HepG2 (cell line): ENCODE measurements at regions not wholly inside any gene's neighbourhood (a gene's known extent, or its start where the extent isn't known, plus 50 kb on each side); places are given as distances from the start of the nearest gene placed in this dataset.

Experiments used
- EED ChIP-seq: sonication (generic); formaldehyde crosslinking; IDR thresholded peaks from 2 replicates; pipeline ENCODE4 v1.5.0; 2020; ENCODE audit warnings: mild to moderate bottlenecking, missing genetic modification reagents
- ETV5 ChIP-seq: IDR thresholded peaks from 2 replicates; pipeline ENCODE4 v1.6.1; 2018; ENCODE audit warnings: missing biosample characterization, missing genetic modification reagents, inconsistent platforms, borderline replicate concordance
- EZH2 ChIP-seq: conservative IDR thresholded peaks from 2 replicates; pipeline ENCODE4 v1.6.1; 2012; ENCODE audit warnings: mild to moderate bottlenecking, low read depth, low read length, moderate library complexity
- JUNB ChIP-seq: sonication (generic); formaldehyde crosslinking; IDR thresholded peaks from 2 replicates; pipeline ENCODE4 v1.8.0; 2022; ENCODE audit warnings: missing genetic modification reagents, mild to moderate bottlenecking, borderline replicate concordance
- JUND ChIP-seq: sonication (generic); formaldehyde crosslinking; IDR thresholded peaks from 2 replicates; pipeline ENCODE4 v1.8.0; 2022; ENCODE audit warnings: mild to moderate bottlenecking, missing genetic modification reagents
- KLF15 ChIP-seq: sonication (generic); formaldehyde crosslinking; IDR thresholded peaks from 2 replicates; pipeline ENCODE4 v1.8.1; 2023; ENCODE audit warnings: borderline replicate concordance, mild to moderate bottlenecking, inconsistent platforms, missing genetic modification reagents, mixed read lengths
- REPIN1 ChIP-seq: sonication (generic); formaldehyde crosslinking; IDR thresholded peaks from 2 replicates; pipeline ENCODE4 v1.8.0; 2022; ENCODE audit warnings: missing genetic modification reagents, low read depth, mild to moderate bottlenecking, borderline replicate concordance
- SOX5 ChIP-seq: IDR thresholded peaks from 2 replicates; pipeline ENCODE4 v1.6.1; 2016; ENCODE audit warnings: borderline replicate concordance
- USF2 ChIP-seq, 2 experiments: sonication (generic) in 1 of 2; formaldehyde crosslinking in 1 of 2; IDR thresholded peaks; 2 replicates each; pipeline versions ENCODE4 v1.5.1 to v1.6.1; 2011 to 2020; ENCODE audit warnings: borderline replicate concordance in 1 of 2, low read depth in 1 of 2, low read length in 1 of 2, mild to moderate bottlenecking in 1 of 2, missing genetic modification reagents in 1 of 2, moderate library complexity in 1 of 2
- ZBTB1 ChIP-seq: sonication (generic); formaldehyde crosslinking; IDR thresholded peaks from 2 replicates; pipeline ENCODE4 v1.4.0; 2020; ENCODE audit warnings: missing genetic modification reagents, borderline replicate concordance
- ZNF317 ChIP-seq: sonication (generic); formaldehyde crosslinking; IDR thresholded peaks from 2 replicates; pipeline ENCODE4 v1.5.0; 2020; ENCODE audit warnings: mild to moderate bottlenecking, missing genetic modification reagents
- ZNF382 ChIP-seq: sonication (generic); formaldehyde crosslinking; IDR thresholded peaks from 2 replicates; pipeline ENCODE4 v1.5.0; 2020; ENCODE audit warnings: missing genetic modification reagents, mild to moderate bottlenecking, borderline replicate concordance
- ZNF83 ChIP-seq: sonication (generic); formaldehyde crosslinking; IDR thresholded peaks from 2 replicates; pipeline ENCODE4 v1.4.0; 2020; ENCODE audit warnings: missing genetic modification reagents, mild to moderate bottlenecking, borderline replicate concordance

- TF ChIP-seq ZNF382 (no peak), ZNF83 (CRISPR knock-in tag) (no peak), USF2 (IDR thresholded peaks at IDR 0.05; ENCODE audit: low read depth, low read length) (no peak), USF2 (CRISPR knock-in tag; IDR thresholded peaks at IDR 0.05; ENCODE audit: borderline replicate concordance) (no peak), SOX5 (CRISPR knock-in tag) (no peak), JUND (CRISPR knock-in tag) (no peak), JUNB (no peak), REPIN1 (CRISPR knock-in tag) (no peak), ETV5 (no peak), ZBTB1 (no peak), EED (CRISPR knock-in tag) (no peak), KLF15 (CRISPR knock-in tag) (no peak), EZH2 (no peak), ZNF317 (CRISPR knock-in tag) (no peak)
These were observed 86.8 kb downstream of the PPP1R2C start for GRCh38 chrX:42691196-42691595.
